ENCODE measurements at regions not wholly inside any gene's neighbourhood (a gene's known extent, or its start where the extent isn't known, plus 50 kb on each side); places are given as distances from the start of the nearest gene placed in this dataset.

GRCh38 chr10:123516291-123516690, 149.9 kb upstream of the GPR26 start (continued):
- TF ChIP-seq RNF2 (IDR thresholded peaks at IDR 0.05; ENCODE audit: borderline replicate concordance, low read depth, low read length, missing control alignments, poor library complexity, severe bottlenecking) (no peak), TAF1 (IDR thresholded peaks at IDR 0.05; ENCODE audit: low read depth, low read length) (no peak), POLR2A (IDR thresholded peaks at IDR 0.05; ENCODE audit: control extremely low read depth in 1 of 2, low read depth in 2 of 2, low read length in 2 of 2) (no peak), SP1 (IDR thresholded peaks at IDR 0.05; ENCODE audit: low read depth, low read length) (no peak)
- TF ChIP-seq, protein P1, sequence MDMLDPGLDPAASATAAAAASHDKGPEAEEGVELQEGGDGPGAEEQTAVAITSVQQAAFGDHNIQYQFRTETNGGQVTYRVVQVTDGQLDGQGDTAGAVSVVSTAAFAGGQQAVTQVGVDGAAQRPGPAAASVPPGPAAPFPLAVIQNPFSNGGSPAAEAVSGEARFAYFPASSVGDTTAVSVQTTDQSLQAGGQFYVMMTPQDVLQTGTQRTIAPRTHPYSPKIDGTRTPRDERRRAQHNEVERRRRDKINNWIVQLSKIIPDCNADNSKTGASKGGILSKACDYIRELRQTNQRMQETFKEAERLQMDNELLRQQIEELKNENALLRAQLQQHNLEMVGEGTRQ (IDR thresholded peaks at IDR 0.05; ENCODE audit: low read length): no peak

All from H1 (cell line).